Thyroid gland (tissue), 4 donors: ENCODE measurements at regions not wholly inside any gene's neighbourhood (a gene's known extent, or its start where the extent isn't known, plus 50 kb on each side); places are given as distances from the start of the nearest gene placed in this dataset.

Source experiments
- CTCF ChIP-seq, 6 experiments: fragments of 200-600 bp in 3 of 6; fragments of 450-650 bp in 3 of 6; sonication (generic) in 3 of 6; IDR thresholded peaks; one replicate each; pipeline ENCODE4 v1.5.1; 2016 to 2019; ENCODE audit warnings: antibody characterized with exemption in 6 of 6, mild to moderate bottlenecking in 2 of 6, inconsistent platforms in 1 of 6, moderate library complexity in 1 of 6
- POLR2A ChIP-seq, 2 donors: fragments of 450-650 bp; IDR thresholded peaks; one replicate each; pipeline ENCODE4 v1.6.1; 2017; ENCODE audit warnings: antibody characterized with exemption in 2 of 2, mild to moderate bottlenecking in 2 of 2, moderate library complexity in 1 of 2

- no peak for TF ChIP-seq CTCF (IDR thresholded peaks at IDR 0.05)
- no peak for TF ChIP-seq POLR2A (IDR thresholded peaks at IDR 0.05)
These were observed 986.6 kb upstream of the ADAMTS5 start for GRCh38 chr21:27953340-27954045.
